Activated B cell treated with CpG ODN at 0.5 μM for 24 hours (primary cell): ENCODE measurements at regions not wholly inside any gene's neighbourhood (a gene's known extent, or its start where the extent isn't known, plus 50 kb on each side); places are given as distances from the start of the nearest gene placed in this dataset.

Experiments used
- ATAC-seq: fragments of 200-7000 bp; cut with Tn5 transposase; one replicate; pipeline ENCODE4 v1.10.0; 2021; ENCODE audit warnings: low read depth, mild to moderate bottlenecking, moderate library complexity
- CTCF ChIA-PET: fragments of 350-600 bp; sonication (Branson Sonifier 250); formaldehyde crosslinking; loops from one replicate; lab custom pipeline; 2021; ENCODE audit warnings: antibody characterized with exemption; lab: Charles Lee
- POLR2A ChIA-PET: fragments of 350-600 bp; sonication (Branson Sonifier 250); formaldehyde crosslinking; loops from one replicate; lab custom pipeline; 2021; ENCODE audit warnings: antibody characterized with exemption; lab: Charles Lee
- DNase-seq: peaks from one replicate; pipeline ENCODE4 v3.0.0; 2022
- H3K27ac Mint-ChIP-seq: one replicate; pipeline ENCODE4 v1.8.0; 2020; ENCODE audit warnings: mixed read lengths
- H3K27me3 Mint-ChIP-seq: one replicate; pipeline ENCODE4 v1.8.0; 2021; ENCODE audit warnings: mixed read lengths
- H3K36me3 Mint-ChIP-seq: one replicate; pipeline ENCODE4 v1.8.0; 2021; ENCODE audit warnings: low read depth, mixed read lengths
- H3K4me1 Mint-ChIP-seq: one replicate; pipeline ENCODE4 v1.8.0; 2021; ENCODE audit warnings: mixed read lengths
- H3K4me3 Mint-ChIP-seq: one replicate; pipeline ENCODE4 v1.8.0; 2020; ENCODE audit warnings: mild to moderate bottlenecking, mixed read lengths
- H3K9me3 Mint-ChIP-seq: one replicate; pipeline ENCODE4 v1.8.0; 2020; ENCODE audit warnings: mixed read lengths
- intact Hi-C: fragments of 100-400 bp; cut with micrococcal nuclease; formaldehyde crosslinking; loops from one replicate; pipeline ENCODE4 v1.15.1; 2024
- TF ChIP-seq, protein P1 (sequence below): fragments of 200-600 bp; IDR thresholded peaks from one replicate; pipeline ENCODE4 v1.8.0; 2022; ENCODE audit warnings: antibody characterized with exemption, mild to moderate bottlenecking

DNA sequence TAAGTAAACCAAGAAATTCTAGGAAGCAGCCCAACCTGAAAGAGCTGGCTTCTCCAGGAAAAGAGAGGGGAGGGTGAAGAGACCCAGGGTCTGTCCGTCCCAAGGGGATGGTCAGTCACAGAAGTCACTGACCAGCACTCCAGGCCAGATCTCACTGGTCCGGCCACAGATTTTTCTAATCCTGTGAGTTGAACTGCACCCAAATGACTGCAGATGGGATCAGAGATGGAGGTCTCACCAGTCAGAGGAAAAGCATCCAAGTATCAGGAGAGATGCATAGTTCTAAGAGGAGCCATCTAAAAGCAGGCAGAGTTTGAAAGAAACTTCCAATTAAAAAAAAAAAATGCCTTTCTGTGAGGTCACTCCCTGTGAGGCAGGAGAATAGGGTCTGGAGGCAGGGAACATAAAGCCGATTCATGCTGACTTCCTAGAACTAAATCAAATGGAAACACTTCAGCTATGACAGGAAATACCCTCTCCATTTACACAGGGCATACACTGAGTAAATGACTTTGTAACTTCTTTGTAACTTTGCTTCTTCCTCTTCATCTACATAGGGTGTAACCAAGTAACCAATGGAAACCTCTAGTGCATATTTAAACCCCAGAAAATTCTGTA lies 144.5 kb downstream of the CCDC34 start:
- H3K4me3 Mint-ChIP-seq, result no peak overlapping the region
- ChIA-PET CTCF (no interaction called here), POLR2A (no interaction called here)
- H3K27ac Mint-ChIP-seq, result no peak overlapping the region
- H3K9me3 Mint-ChIP-seq, result no peaks in the 10 kb centered on the region
- TF ChIP-seq, protein P1, sequence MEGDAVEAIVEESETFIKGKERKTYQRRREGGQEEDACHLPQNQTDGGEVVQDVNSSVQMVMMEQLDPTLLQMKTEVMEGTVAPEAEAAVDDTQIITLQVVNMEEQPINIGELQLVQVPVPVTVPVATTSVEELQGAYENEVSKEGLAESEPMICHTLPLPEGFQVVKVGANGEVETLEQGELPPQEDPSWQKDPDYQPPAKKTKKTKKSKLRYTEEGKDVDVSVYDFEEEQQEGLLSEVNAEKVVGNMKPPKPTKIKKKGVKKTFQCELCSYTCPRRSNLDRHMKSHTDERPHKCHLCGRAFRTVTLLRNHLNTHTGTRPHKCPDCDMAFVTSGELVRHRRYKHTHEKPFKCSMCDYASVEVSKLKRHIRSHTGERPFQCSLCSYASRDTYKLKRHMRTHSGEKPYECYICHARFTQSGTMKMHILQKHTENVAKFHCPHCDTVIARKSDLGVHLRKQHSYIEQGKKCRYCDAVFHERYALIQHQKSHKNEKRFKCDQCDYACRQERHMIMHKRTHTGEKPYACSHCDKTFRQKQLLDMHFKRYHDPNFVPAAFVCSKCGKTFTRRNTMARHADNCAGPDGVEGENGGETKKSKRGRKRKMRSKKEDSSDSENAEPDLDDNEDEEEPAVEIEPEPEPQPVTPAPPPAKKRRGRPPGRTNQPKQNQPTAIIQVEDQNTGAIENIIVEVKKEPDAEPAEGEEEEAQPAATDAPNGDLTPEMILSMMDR, result no peak
- DNase-seq (no peak), ATAC-seq (no peak)
- no peaks in the 10 kb centered on the region for H3K36me3 Mint-ChIP-seq
- no peaks in the 10 kb centered on the region for H3K4me1 Mint-ChIP-seq
- H3K27me3 Mint-ChIP-seq, result peaks cover 6% of the 10 kb centered on the region
- intact Hi-C loops, result no loop called here

- DNase-seq (no peak), ATAC-seq (no peak)
- Mint-ChIP-seq H3K4me1 (no peaks in the 10 kb centered on the region), H3K27ac (no peak overlapping the region), H3K9me3 (no peaks in the 10 kb centered on the region), H3K4me3 (no peak overlapping the region), H3K36me3 (no peaks in the 10 kb centered on the region), H3K27me3 (peaks cover 6% of the 10 kb centered on the region)
- ChIA-PET POLR2A (no interaction called here), CTCF (no interaction called here)
- TF ChIP-seq, protein P1, result no peak
- intact Hi-C loops, result no loop called here
Observed at GRCh38 chr11:27217948-27218420, 145.0 kb downstream of the CCDC34 start.

GRCh38 chr11:27217496-27217895 lies 145.5 kb downstream of the CCDC34 start:
- intact Hi-C loops, result no loop called here
- H3K4me1 Mint-ChIP-seq, result no peaks in the 10 kb centered on the region
- H3K4me3 Mint-ChIP-seq, result no peak overlapping the region
- peaks cover 6% of the 10 kb centered on the region for H3K27me3 Mint-ChIP-seq
- no peak for DNase-seq
- ChIA-PET POLR2A (no interaction called here), CTCF (no interaction called here)
- H3K27ac Mint-ChIP-seq, result no peak overlapping the region
- ATAC-seq, result no peak
- no peaks in the 10 kb centered on the region for H3K9me3 Mint-ChIP-seq
- H3K36me3 Mint-ChIP-seq, result no peaks in the 10 kb centered on the region
- TF ChIP-seq, protein P1, result no peak

GRCh38 chr11:27216270-27217149 lies 146.5 kb downstream of the CCDC34 start:
- TF ChIP-seq, protein P1, result no peak
- H3K4me3 Mint-ChIP-seq, result no peak overlapping the region
- H3K27ac Mint-ChIP-seq, result no peak overlapping the region
- peaks cover 6% of the 10 kb centered on the region for H3K27me3 Mint-ChIP-seq
- H3K4me1 Mint-ChIP-seq, result no peaks in the 10 kb centered on the region
- POLR2A ChIA-PET, result no interaction called here
- CTCF ChIA-PET, result no interaction called here
- no peak for ATAC-seq
- H3K36me3 Mint-ChIP-seq, result no peaks in the 10 kb centered on the region
- no peaks in the 10 kb centered on the region for H3K9me3 Mint-ChIP-seq
- intact Hi-C loops, result no loop called here
- DNase-seq, result no peak
